ENCODE measurements at regions not wholly inside any gene's neighbourhood (a gene's known extent, or its start where the extent isn't known, plus 50 kb on each side); places are given as distances from the start of the nearest gene placed in this dataset.
"Not testable (repeated sequence)": the region's sequence is repeated elsewhere in the genome, so short reads cannot be mapped to it uniquely, and the experiment has no call there.

DNA sequence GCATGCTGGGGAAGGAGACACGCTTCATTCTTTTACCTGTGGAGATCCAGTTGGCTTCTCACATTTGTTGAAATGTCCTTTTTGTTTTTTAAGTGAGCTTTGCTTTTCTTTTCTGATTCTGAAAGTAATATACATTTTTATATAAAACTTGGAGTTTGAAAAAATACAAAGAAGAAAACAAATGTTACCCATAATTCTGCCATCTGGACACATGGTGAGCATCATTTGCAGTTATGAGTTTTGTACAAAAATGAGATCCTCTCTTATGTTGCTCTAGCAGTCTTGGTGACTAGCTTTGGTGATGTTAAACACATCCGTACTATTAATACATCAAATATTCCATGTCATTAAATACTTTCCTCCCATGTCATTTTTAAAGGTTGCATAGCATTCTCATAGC, 101.1 kb upstream of the OTOS start:
- DNase-seq (ENCODE audit: low spot score): no peak

DNA sequence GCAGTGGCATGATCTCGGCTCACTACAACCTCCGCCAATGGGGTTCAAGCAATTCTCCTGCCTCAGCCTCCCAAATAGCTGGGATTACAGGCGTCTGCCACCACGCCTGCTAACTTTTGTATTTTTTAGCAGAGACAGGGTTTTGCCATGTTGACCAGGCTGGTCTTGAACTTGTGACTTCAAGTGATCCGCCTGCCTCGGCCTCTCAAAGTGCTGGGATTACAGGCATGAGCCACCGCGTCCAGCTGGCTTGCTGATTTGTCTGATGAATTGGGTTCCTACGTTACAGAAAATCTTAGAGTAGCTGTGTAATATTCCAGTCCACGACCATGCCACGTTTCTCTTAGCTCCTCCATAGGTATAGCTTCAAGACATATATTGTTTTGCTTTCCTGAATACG, 102.6 kb upstream of the OTOS start:
- DNase-seq (ENCODE audit: low spot score): not testable (repeated sequence)

DNA sequence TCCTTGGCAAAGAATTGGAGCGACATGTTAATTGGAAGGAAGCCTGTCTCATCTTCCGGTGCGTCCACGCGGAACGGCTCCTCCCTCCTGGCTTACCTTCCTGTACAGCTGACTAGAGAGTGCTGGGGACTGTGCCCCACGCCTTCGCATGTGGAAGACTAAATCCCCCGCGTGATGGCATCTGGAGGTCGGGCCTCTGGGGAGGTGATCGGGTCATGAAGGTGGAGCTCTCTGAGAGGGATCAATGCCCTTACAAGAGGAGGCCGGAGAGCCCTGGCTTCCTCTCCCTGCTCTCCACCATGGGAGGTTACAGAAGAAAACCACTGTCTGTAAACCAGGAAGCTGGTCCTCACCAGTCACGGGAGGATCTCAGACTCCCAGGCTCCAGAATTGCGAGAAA, 104.1 kb upstream of the OTOS start:
- no peak for DNase-seq (ENCODE audit: low spot score)

DNA sequence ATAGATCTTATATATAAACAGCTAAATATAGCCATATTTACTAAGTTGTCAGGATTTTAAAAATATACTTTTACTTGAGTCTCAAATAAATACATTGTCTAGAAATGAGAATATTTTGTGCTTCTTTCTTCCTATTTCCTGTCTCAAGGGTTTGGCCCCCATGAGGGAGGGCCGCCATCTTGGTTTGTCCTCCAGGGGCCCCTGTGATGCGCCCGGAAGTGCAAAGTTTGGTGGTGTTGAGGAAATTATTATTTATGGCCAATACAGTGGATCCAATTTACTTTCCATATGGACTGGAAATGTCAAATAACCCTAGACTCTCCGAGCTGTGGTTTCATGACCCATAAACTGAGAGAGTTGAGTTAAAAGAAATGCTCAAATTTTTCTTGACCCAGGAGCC, 104.7 kb upstream of the OTOS start:
- no peak for DNase-seq (ENCODE audit: low spot score)

DNA sequence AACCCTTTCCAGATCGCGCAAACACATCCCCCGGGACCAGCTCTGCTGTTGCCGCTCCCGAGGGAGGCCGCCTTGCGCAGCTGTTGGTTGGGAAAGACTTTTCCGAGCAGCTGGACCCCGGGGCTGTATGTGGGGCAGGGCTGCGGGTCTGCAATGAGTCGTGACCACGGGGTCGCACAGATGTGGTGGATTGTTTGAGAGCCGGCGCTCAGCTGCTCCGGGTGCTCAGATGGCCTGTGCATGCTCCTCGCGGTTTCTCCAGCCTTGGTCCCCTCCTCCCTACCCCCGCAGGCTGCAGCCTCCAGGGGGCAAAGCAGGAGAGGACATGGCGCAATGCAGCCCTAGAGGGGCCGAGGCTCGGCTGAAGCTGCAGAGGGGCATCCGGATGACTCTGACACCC, 105.2 kb upstream of the OTOS start:
- DNase-seq (ENCODE audit: low spot score): no peak

DNA sequence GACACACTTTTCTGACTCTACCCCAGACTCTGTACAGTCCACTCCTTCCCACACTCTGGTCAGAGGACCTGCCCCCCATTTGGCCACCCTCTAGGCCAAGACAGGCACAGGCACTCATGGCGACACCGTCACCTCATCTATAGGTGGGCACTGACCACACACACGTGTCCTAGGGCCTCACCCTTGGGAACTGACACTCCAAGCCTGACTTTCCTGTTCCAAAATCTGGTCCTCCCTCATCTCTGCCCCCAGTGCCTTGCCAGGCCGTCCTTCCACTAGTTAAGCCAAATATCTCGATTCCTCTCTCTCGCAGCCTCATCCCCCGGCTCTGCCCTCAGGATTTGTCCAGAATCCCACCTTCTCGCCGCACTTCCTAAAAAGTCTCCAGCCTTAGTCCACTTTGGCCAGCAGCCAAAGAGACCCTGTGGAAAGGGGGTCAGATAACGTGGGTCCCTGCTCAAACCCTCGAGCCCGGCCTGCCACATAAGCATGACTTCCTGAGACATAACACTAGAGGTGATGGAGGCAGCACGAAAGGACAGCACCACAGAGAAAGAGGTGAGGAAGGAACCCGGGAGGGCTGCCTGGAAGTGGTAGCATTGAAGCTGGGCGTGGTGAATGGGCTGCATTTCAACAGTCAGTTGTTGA, 105.8 kb upstream of the OTOS start:
- DNase-seq (ENCODE audit: low spot score): no peak

DNA sequence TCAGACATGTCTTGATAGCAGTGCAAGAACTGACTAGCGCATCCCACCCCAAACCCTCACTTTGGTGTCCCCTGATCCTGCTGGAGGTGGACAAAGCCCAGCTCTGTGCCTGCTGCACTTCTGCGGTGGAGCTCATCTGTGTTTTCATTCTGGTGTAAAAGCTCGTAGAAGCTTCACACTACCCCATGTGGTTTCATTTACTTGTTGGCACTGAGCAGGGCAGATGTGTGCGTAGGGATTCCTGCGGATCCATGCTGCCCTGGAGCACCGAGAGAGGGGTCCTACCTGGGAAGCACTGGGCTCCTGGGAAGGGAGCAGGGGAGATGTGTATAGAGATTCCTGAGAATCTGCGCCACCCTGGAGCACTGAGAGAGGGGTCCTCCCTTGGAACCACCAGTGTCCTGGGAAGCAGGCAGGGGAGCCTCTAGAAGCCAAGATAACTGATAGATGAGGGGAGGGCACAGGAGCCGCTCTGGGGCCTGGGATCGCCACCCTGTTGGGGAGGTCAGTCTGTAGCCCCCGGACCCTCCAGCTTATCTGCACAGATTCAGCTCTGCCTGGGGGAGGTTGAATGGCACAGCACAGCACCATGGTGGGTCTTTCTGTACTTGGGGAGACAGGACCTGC, 106.9 kb upstream of the OTOS start:
- no peak for DNase-seq (ENCODE audit: low spot score)

DNA sequence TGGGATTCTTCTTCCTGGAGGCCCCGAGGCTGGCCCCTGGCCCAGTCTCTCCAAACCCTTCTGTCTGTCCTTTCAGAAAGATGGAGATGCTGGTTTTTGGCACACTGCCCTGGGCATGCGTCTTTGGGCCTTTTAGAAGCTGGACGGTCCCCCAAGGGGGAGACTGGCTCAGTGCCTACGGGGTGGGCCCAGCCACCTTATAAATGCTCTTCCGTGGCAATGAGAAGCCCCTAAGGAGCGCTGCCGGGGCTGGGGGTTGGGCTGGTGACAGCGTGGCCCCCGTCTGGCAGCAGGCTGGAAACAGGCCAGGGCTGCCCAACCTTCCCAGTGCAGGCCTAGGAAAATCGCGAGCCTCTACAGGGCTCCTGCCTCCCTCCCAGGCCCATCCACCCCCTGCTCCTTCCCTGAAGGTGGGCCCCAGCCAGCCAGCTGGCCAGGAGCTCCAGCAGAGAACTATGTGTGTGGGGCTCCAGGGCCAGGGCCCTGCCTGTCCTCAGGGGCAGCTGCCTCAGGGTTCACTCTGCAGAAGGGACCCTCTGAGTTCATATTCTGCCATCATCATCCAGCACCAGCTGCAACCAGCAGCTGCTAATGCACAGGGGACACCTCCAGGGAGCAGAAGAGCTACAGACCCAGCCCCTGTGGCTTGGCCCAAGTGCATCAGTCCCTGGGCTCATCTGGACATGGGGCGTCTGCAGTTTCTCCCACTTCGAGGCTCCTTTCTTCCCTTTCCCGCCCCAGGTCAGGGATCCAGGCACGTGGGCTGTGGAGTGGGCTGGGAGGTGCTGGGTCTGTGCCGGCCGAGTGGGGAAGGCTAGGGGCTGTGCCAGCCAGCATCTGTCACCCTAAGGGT, 107.6 kb upstream of the OTOS start:
- no peak for DNase-seq (ENCODE audit: low spot score)

DNA sequence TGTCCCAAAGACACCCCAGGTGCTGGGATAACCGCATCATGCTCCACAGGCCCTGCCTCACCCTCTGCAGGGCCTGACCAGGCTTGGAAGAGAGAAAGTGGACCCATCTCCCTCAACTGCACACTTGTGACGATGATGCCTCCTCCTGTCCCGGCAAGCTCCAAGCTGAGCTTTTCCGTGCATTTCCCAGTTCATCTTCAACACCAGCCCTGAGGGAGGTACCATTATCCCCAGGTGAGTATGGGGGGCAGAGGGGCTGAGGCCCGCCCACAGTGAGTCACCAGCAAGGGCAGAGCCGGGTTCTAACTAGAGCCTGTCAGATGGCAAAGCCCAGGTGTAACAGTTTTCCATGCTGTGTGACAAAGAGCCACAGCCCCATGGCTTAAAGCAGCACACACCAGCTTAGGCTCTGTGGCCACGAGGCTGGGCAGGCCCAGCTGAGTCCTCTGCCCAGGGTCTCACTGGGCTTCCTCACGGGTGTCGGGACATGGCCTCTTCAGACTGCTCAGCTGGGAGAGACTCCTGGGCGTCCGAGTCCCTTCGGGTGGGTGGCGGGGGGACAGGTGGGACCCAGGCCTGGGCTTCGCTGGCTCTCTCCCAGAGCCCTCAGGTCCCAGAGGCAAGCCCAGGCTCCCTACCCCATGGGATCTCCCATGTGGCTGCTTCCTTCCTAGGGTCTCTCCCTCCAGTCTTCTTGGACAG, 108.4 kb upstream of the OTOS start:
- DNase-seq (ENCODE audit: low spot score): no peak

DNA sequence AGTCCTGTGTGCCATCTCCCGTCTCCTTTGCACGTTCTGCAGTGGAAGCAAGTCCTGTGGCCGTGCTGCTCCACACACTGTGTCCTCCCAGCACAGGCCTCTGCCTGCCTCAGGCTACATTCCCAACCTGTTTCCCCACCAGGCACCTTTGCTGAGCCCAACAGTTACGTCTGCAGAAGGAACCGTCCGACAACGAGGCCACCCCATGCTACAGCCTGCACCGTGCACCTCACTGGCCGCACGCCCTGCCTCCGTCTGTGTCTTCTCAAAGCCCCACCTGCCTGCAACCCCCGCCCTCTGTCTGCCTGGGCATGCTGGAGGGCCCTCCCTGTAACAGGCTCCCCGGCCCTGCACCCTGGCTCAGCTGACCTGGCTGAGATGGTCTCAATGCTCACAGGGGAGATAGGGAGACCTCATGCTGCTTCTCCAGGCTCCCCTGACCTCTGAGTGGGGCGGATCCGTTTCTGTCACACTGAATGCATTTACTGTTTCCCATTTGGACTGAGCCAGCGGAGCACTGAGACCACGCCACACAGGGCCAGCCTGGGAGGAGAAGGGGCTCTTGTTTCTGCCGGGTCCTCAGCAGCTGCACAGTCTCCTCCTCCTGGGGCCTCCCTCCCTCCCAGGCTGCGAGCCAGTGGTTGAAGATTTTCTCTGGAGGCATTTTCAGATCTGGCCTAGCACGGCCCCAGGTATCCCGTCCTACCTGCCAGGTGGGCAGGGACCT, 109.1 kb upstream of the OTOS start:
- no peak for DNase-seq (ENCODE audit: low spot score)

DNA sequence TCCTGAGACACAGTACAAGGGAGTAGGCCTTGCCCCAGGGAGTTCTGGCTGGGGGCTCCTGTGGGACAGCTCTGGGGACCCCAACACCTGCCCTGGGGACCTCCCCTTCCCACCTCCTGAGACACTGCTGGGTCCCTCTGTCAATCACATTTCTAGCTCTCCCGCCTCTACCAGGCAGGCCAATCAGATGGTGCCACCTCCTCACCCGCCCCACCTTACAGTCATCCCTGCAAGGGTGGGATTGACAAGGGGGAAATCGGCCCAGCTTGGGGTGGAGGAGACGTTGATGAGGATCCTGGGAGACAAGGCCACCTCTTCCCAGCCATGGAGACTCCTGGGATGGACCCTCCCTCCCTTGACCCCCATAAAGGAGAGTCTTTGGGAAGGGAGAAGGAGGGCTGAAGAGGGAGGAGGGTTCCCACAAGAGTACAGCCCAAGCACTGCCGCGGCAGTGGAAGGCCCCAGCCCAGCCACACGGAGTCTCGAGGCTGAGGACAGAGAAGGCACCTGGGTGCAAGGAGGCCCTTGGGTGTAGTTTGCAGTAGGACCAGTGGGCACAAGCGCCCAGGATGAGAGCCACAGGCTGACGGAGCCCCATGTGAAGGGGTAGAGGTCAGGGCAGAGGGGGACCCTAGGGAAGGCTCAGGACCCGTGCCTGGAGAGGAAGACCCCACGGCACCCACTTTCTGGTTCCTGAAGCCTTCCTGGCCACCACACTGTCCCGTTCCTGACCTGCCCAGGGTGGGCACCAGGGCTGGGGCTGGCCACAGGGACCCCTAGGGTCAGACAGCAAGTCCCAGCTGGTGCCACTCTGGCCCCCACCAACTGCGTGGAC, 109.9 kb upstream of the OTOS start:
- no peak for DNase-seq (ENCODE audit: low spot score)

DNA sequence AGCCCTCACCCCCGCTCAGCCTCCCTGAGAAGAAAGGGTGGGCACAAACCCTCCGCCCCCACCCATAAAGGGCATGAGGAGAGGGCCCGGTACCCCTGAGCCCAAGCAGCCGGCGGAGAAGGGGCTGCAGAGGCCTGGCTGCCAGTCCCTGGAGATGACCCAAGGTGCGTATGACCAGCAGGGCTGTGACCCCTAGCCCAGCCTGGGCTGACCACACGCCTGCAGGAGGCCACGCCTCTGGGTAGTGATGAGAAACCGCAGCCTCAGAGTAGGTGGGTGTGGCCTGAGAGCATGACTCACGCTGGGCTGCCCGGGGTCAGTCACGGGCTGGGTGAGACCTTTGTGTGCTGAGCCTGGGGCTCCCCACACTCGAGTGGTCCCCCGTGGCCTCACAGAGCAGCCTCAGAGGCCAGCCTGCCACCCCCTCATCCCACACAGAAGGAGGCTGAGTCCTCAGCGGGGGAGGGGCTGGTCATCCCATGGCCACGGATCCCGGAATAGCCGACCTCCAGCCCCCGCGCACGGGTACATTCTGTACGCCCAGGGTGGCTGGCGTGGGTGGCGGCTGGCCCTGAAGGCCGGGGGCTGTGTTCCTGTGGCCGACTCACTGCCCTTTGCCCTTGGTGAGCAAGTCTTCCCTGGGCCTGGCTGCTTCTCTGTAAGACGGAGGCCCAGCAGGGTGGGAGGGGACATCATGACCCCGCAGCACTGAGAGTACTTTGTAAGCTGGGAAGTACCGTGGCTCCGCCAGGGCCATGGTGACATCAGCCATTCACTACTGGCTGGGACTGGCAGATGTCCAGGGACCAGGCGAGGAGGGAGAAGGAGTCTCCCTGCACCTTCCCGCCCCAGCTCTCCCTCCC, 110.8 kb upstream of the OTOS start:
- peak; percentile 54 for DNase-seq (ENCODE audit: low spot score)

DNA sequence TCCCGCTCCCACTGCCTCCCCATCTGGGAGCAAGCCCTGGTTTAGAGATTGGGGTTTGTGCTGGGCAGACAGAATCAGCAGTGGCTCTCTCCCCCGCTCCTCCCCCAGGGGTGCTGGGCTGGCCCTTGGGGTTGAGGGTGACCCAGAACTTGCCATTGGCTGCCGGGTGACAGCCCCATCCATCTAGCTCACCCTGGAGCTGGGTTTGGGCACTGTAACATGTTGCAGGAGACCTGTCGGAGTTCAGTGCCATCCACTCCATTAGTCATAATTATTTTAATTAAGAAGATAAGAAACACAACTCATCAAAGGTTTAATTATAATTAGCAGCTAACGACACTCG, 111.4 kb upstream of the OTOS start:
- no peak for DNase-seq (ENCODE audit: low spot score)

DNA sequence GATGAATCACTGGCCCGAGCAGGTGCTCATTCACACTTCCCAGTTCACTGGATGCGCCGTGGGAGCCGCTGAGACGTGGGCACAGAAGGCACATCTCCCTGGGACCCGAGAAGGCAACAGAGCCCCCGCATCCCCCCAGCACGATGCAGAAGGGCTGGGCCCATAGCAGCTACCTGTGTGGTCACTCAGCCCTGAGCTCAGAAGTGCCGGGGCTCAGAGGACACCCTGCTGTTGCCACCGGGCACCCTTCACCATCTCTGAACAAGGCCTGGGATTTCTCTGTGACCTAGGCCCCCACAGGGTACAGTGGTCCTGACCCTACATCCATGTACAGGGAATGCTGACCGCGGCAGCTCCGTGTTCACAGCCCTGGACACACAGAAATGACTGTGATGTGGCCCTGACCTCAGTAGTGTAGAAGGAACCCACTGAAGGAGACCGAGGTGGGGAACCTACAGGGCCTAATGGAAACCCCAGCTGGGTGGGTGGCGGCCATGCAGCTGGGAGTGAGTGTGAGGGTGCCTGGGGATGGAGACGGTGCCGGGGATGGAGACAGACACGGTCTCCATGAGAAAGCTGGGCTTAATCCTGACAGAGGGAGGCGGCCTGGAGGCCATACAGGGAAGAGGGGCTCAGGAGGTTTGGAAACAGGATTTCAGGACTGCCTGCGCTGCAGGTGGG, 111.9 kb upstream of the OTOS start:
- DNase-seq (ENCODE audit: low spot score): no peak

DNA sequence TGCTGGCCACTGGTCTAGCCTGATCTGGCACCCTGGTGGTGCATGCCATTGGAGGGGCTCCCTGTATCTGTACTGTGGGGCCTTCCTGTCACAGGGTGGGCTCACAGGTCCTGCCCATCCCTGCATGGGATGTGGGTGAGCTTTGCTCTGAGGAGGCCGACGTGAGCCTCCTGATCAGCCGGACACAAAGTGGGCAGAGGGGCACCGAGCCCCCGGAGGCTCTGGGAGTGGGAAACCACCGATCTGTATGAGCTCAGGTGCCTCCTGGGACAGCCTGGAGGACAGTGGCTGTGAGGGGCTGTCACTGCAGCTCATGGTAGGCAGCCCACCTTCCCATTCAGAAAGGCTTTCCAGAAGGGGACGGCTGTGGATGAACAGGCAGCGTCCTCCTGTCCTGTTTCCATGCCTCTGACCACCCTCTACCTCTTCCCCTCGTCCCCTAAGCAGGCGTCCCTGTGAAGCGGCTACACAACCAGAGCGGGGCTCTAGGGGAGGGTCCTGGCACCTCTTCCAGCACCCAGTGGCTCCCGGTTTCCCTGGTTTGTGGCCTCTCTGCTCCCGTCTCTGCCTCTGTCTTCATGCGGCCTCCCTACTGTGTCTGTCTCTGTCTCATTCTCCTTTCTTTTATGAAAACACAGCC, 112.5 kb upstream of the OTOS start:
- DNase-seq (ENCODE audit: low spot score): no peak

DNA sequence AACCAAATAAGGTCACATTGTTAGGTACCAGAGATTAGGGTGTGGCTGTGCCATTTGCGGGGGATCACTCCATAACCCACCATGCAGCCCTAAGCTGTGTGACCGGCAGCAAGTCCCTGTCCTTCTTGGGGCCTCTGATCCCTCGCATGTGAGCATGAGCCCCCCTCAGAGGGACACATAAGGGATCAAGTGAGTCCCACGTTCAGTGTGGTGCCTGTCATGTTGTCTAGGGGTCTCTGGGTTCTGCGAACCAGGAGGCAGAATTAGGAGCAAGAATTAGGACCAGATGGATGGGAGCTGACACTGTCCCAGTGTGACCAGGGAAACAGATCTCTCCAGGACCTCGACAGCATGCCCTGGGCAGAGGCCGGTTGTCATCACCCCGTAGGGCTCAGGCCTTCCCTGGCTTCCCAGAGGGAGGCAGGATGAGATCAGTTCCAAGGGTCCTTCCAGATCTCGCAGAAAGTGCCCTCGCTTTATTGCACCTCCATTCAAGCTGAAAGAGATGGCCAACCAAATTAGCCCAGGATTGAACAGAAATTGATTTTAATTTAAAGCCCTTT, 113.2 kb upstream of the OTOS start:
- no peak for DNase-seq (ENCODE audit: low spot score)

DNA sequence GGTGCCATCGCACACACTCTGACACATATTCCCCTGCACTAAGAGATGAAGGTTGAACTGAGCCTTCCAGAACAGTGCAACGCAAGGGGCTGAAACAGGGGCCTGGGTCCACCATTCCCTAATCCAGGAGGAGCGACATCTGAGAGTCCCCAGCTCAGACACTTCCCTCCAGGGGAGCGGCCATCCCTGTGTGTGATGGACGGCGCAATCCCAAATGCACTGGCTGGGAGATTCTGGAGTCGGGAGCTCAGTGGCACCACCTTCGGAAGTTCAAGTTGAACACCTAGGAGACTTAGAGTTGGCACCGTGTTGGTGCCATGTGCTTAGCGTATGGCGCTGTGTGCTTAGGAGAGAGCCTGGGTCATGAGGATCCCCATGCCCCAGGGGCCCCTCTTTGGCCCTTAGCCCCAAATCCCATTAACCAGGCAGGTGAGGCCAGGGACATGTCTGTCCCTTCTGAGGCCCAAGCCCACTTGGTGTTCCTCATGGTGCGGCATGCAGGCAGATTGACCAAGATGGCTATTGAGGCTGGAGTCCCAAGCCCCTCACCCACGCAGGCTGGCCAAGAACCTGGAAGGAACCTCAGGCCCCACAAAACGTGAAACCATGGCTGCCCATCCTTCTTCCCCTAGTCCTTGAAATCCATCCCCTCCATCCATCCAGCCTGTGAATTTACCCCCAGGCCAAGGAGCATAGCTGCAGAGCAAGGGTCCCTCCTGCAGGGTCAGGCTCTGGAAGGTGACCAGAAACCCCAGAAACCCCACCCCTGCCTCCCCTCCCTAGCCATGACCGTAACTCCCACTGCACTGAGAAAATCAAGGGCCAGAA, 114.1 kb upstream of the OTOS start:
- DNase-seq (ENCODE audit: low spot score): no peak

DNA sequence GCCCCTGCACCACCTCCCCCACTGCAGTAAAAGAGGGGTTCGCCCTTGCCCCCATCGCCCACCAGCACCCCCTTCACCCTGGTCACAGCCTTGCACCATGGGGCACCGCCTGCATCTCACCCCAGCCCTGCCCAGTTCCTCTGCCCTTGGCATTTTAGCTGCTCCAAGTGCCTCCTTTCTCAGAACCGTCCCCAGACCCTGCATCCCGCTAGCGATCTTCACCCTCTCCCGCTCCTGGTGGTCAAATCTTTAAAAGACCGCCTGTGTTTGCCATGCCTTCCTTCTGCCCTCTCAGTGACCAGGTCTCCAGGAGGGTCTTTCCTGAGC, 114.7 kb upstream of the OTOS start:
- DNase-seq (ENCODE audit: low spot score): no peak
